Upper lobe of left lung (tissue), 4 donors: ENCODE measurements at regions not wholly inside any gene's neighbourhood (a gene's known extent, or its start where the extent isn't known, plus 50 kb on each side); places are given as distances from the start of the nearest gene placed in this dataset.

Source experiments
- CTCF ChIP-seq, 6 experiments: fragments of 450-650 bp in 4 of 6; fragments of 200-600 bp in 2 of 6; sonication (generic) in 2 of 6; IDR thresholded peaks; one replicate each; pipeline ENCODE4 v1.5.1; 2016 to 2019; ENCODE audit warnings: antibody characterized with exemption in 6 of 6
- EP300 ChIP-seq, 4 donors: sonication (generic); formaldehyde crosslinking; IDR thresholded peaks; one replicate each; pipeline ENCODE4 v1.5.1; 2017; ENCODE audit warnings: antibody characterized with exemption in 4 of 4, control low read depth in 2 of 4
- POLR2A ChIP-seq, 4 donors: fragments of 450-650 bp; IDR thresholded peaks; one replicate each; pipeline ENCODE4 v1.5.1; 2016 to 2017; ENCODE audit warnings: antibody characterized with exemption in 4 of 4, mild to moderate bottlenecking in 2 of 4

GRCh38 chr12:42766026-42766425 lies 176.5 kb upstream of the PRICKLE1 start:
- TF ChIP-seq CTCF (IDR thresholded peaks at IDR 0.05), result no peak
- no peak for TF ChIP-seq EP300 (IDR thresholded peaks at IDR 0.05)
- no peak for TF ChIP-seq POLR2A (IDR thresholded peaks at IDR 0.05)
